ENCODE measurements at regions not wholly inside any gene's neighbourhood (a gene's known extent, or its start where the extent isn't known, plus 50 kb on each side); places are given as distances from the start of the nearest gene placed in this dataset.

DNA sequence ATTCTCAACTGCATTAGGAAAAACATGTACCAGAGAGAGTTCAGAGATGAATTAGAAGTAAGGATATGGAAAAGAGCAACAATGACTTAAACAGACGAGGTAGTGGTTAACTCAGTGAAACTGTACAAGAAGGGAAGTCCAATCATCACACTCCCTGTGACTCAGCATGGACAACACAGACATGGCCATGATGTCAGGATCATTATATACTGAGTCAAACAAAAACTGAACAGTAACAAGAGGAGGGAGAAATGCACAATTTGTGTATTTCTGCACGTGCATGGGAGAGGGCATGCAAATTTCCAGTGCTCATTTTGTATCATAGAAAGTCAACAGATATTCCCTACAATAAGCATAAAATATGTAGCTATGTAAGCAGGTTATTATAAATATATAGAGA is 1037.8 kb downstream of the BCL11B start (continued):
- TF ChIP-seq, protein P1, sequence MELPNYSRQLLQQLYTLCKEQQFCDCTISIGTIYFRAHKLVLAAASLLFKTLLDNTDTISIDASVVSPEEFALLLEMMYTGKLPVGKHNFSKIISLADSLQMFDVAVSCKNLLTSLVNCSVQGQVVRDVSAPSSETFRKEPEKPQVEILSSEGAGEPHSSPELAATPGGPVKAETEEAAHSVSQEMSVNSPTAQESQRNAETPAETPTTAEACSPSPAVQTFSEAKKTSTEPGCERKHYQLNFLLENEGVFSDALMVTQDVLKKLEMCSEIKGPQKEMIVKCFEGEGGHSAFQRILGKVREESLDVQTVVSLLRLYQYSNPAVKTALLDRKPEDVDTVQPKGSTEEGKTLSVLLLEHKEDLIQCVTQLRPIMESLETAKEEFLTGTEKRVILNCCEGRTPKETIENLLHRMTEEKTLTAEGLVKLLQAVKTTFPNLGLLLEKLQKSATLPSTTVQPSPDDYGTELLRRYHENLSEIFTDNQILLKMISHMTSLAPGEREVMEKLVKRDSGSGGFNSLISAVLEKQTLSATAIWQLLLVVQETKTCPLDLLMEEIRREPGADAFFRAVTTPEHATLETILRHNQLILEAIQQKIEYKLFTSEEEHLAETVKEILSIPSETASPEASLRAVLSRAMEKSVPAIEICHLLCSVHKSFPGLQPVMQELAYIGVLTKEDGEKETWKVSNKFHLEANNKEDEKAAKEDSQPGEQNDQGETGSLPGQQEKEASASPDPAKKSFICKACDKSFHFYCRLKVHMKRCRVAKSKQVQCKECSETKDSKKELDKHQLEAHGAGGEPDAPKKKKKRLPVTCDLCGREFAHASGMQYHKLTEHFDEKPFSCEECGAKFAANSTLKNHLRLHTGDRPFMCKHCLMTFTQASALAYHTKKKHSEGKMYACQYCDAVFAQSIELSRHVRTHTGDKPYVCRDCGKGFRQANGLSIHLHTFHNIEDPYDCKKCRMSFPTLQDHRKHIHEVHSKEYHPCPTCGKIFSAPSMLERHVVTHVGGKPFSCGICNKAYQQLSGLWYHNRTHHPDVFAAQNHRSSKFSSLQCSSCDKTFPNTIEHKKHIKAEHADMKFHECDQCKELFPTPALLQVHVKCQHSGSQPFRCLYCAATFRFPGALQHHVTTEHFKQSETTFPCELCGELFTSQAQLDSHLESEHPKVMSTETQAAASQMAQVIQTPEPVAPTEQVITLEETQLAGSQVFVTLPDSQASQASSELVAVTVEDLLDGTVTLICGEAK (IDR thresholded peaks at IDR 0.05), result no peak
- TF ChIP-seq, protein P1 (CRISPR knock-in tag; IDR thresholded peaks at IDR 0.05), result no peak
- TF ChIP-seq NONO (IDR thresholded peaks at IDR 0.05), result no peak
- TF ChIP-seq NONO (CRISPR knock-in tag; conservative IDR thresholded peaks at IDR 0.05), result no peak
- TF ChIP-seq, protein P2, sequence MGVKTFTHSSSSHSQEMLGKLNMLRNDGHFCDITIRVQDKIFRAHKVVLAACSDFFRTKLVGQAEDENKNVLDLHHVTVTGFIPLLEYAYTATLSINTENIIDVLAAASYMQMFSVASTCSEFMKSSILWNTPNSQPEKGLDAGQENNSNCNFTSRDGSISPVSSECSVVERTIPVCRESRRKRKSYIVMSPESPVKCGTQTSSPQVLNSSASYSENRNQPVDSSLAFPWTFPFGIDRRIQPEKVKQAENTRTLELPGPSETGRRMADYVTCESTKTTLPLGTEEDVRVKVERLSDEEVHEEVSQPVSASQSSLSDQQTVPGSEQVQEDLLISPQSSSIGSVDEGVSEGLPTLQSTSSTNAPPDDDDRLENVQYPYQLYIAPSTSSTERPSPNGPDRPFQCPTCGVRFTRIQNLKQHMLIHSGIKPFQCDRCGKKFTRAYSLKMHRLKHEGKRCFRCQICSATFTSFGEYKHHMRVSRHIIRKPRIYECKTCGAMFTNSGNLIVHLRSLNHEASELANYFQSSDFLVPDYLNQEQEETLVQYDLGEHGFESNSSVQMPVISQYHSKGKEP (CRISPR knock-in tag; IDR thresholded peaks at IDR 0.05), result no peak

Data from HepG2 (cell line).